H9 (cell line): ENCODE measurements at regions not wholly inside any gene's neighbourhood (a gene's known extent, or its start where the extent isn't known, plus 50 kb on each side); places are given as distances from the start of the nearest gene placed in this dataset.
A peak's percentile ranks its signal among the peaks of the same experiment; 100 is the strongest.

Source experiments
- DNase-seq: peaks from one replicate; pipeline ENCODE4 v3.0.0-alpha.2; 2017
- H2AFZ ChIP-seq: one replicate; pipeline ENCODE4 v1.6.1; 2013; ENCODE audit warnings: mild to moderate bottlenecking, low read length, control low read depth, moderate library complexity
- H2AK5ac ChIP-seq: 2 replicates; pipeline ENCODE4 v1.6.1; 2013; ENCODE audit warnings: low read length, control low read depth, mixed read lengths; ENCODE audit not compliant: insufficient read length
- H2BK120ac ChIP-seq: one replicate; pipeline ENCODE4 v1.6.1; 2013; ENCODE audit warnings: low read depth, mild to moderate bottlenecking, low read length, control low read depth, inconsistent platforms; ENCODE audit not compliant: poor library complexity, severe bottlenecking
- H2BK12ac ChIP-seq: 2 replicates; pipeline ENCODE4 v1.6.1; 2013; ENCODE audit warnings: low read length, control low read depth, mixed read lengths, low read depth; ENCODE audit not compliant: insufficient read length
- H2BK15ac ChIP-seq: 2 replicates; pipeline ENCODE4 v1.6.1; 2013; ENCODE audit warnings: low read depth, low read length, control low read depth
- H2BK20ac ChIP-seq: one replicate; pipeline ENCODE4 v1.6.1; 2013; ENCODE audit warnings: low read depth, mild to moderate bottlenecking, low read length, control low read depth, inconsistent platforms; ENCODE audit not compliant: poor library complexity, severe bottlenecking
- H2BK5ac ChIP-seq: 2 replicates; pipeline ENCODE4 v1.6.1; 2013; ENCODE audit warnings: low read length, control low read depth, mixed read lengths; ENCODE audit not compliant: insufficient read length
- H3K14ac ChIP-seq: 2 replicates; pipeline ENCODE4 v1.6.1; 2013; ENCODE audit warnings: low read length, control low read depth; ENCODE audit not compliant: insufficient read depth
- H3K18ac ChIP-seq: 2 replicates; pipeline ENCODE4 v1.6.1; 2013; ENCODE audit warnings: low read depth, mild to moderate bottlenecking, mixed read lengths, low read length, control low read depth; ENCODE audit not compliant: insufficient read length
- H3K23ac ChIP-seq: 2 replicates; pipeline ENCODE4 v1.6.1; 2013; ENCODE audit warnings: low read length, control low read depth, mixed read lengths, low read depth; ENCODE audit not compliant: insufficient read length
- H3K23me2 ChIP-seq: 2 replicates; pipeline ENCODE4 v1.6.1; 2013; ENCODE audit warnings: low read depth, mild to moderate bottlenecking, mixed read lengths, low read length, control low read depth; ENCODE audit not compliant: insufficient read length, poor library complexity, severe bottlenecking
- H3K27ac ChIP-seq: 2 replicates; pipeline ENCODE4 v1.5.1; 2013; ENCODE audit warnings: low read length, control low read depth, mixed read lengths, low read depth; ENCODE audit not compliant: insufficient read length
- H3K27me3 ChIP-seq: 2 replicates; pipeline ENCODE4 v1.6.1; 2013; ENCODE audit warnings: low read length, control low read depth, inconsistent platforms; ENCODE audit not compliant: insufficient read depth
- H3K4ac ChIP-seq: 2 replicates; pipeline ENCODE4 v1.6.1; 2013; ENCODE audit warnings: low read depth, mild to moderate bottlenecking, control low read depth, inconsistent platforms, low read length, moderate library complexity
- H3K4me1 ChIP-seq: 2 replicates; pipeline ENCODE4 v1.6.1; 2013; ENCODE audit warnings: low read length, control low read depth, inconsistent platforms; ENCODE audit not compliant: insufficient read depth
- H3K4me2 ChIP-seq: 2 replicates; pipeline ENCODE4 v1.6.1; 2013; ENCODE audit warnings: low read length, control low read depth, mixed read lengths; ENCODE audit not compliant: insufficient read length, insufficient read depth
- H3K56ac ChIP-seq: 2 replicates; pipeline ENCODE4 v1.6.1; 2013; ENCODE audit warnings: low read depth, mild to moderate bottlenecking, mixed read lengths, low read length, control low read depth; ENCODE audit not compliant: insufficient read length
- H3K79me1 ChIP-seq: 2 replicates; pipeline ENCODE4 v1.6.1; 2013; ENCODE audit warnings: low read depth, mild to moderate bottlenecking, moderate library complexity, low read length, control low read depth, inconsistent platforms; ENCODE audit not compliant: insufficient read depth, poor library complexity, severe bottlenecking
- H3K79me2 ChIP-seq: 2 replicates; pipeline ENCODE4 v1.6.1; 2013; ENCODE audit warnings: low read length, control low read depth, inconsistent platforms; ENCODE audit not compliant: insufficient read depth
- H3K9ac ChIP-seq: 2 replicates; pipeline ENCODE4 v1.6.1; 2013; ENCODE audit warnings: low read length, control low read depth, mixed read lengths; ENCODE audit not compliant: insufficient read length; ENCODE audit errors: extremely low read depth
- H3K9me3 ChIP-seq: one replicate; pipeline ENCODE4 v1.6.1; 2013; ENCODE audit warnings: low read depth, low read length, inconsistent platforms; ENCODE audit not compliant: control insufficient read depth
- H3T11ph ChIP-seq: one replicate; pipeline ENCODE4 v1.6.1; 2013; ENCODE audit warnings: mild to moderate bottlenecking, low read length, control low read depth, inconsistent platforms
- H4K20me1 ChIP-seq: one replicate; pipeline ENCODE4 v1.6.1; 2013; ENCODE audit not compliant: control insufficient read depth, insufficient read length, insufficient read depth
- H4K5ac ChIP-seq: 2 replicates; pipeline ENCODE4 v1.6.1; 2013; ENCODE audit warnings: low read depth, mild to moderate bottlenecking, mixed read lengths, low read length, control low read depth; ENCODE audit not compliant: insufficient read length
- H4K8ac ChIP-seq: replicated peaks from 2 replicates; pipeline ENCODE4 v1.6.1; 2013; ENCODE audit warnings: low read length, control low read depth, mixed read lengths, low read depth; ENCODE audit not compliant: insufficient read length
- H4K91ac ChIP-seq: 2 replicates; pipeline ENCODE4 v1.6.1; 2013; ENCODE audit warnings: low read depth, mild to moderate bottlenecking, moderate library complexity, mixed read lengths, low read length, control low read depth; ENCODE audit not compliant: insufficient read length
- H3K27ac Mint-ChIP-seq, 3 experiments: 2 replicates in 2 of 3; 3 replicates in 1 of 3; pipeline ENCODE4 v1.8.0; 2020 to 2021; ENCODE audit warnings: mixed read lengths in 3 of 3, mild to moderate bottlenecking in 1 of 3, moderate library complexity in 1 of 3
- H3K27me3 Mint-ChIP-seq: 2 replicates; pipeline ENCODE4 v1.8.0; 2021; ENCODE audit warnings: low read depth, mild to moderate bottlenecking, moderate library complexity, mixed read lengths
- H3K36me3 Mint-ChIP-seq, 3 experiments: 2 replicates in 2 of 3; 3 replicates in 1 of 3; pipeline ENCODE4 v1.8.0; 2020 to 2021; ENCODE audit warnings: low read depth in 3 of 3, mixed read lengths in 3 of 3; ENCODE audit not compliant: insufficient read depth in 1 of 3
- H3K4me1 Mint-ChIP-seq, 2 experiments: 2 replicates each; pipeline ENCODE4 v1.8.0; 2020; ENCODE audit warnings: mixed read lengths in 2 of 2
- H3K4me3 Mint-ChIP-seq, 2 experiments: 2 replicates in 1 of 2; 3 replicates in 1 of 2; pipeline ENCODE4 v1.8.0; 2020 to 2021; ENCODE audit warnings: mild to moderate bottlenecking in 2 of 2, mixed read lengths in 2 of 2, moderate library complexity in 1 of 2
- H3K9me3 Mint-ChIP-seq, 2 experiments: 2 replicates in 1 of 2; 3 replicates in 1 of 2; pipeline ENCODE4 v1.8.0; 2020; ENCODE audit warnings: mild to moderate bottlenecking in 2 of 2, mixed read lengths in 2 of 2, moderate library complexity in 1 of 2
- CTCF ChIP-seq: fragments of 200-600 bp; sonication (generic); conservative IDR thresholded peaks from 3 replicates; pipeline ENCODE4 v1.8.0; 2021; ENCODE audit warnings: antibody characterized with exemption, mild to moderate bottlenecking
- WGBS: extraction: QIAGEN DNeasy Blood & Tissue Kit; methylation state at CpG from one replicate; pipeline ENCODE4 v1.1.7; 2013; ENCODE audit warnings: missing lambda C conversion rate, low lambda C conversion rate, mixed read lengths; ENCODE audit not compliant: insufficient read length; ENCODE audit errors: extremely low coverage; 5-methylcytosine and 5-hydroxymethylcytosine counted together

GRCh38 chr14:101231828-101232227, 328.3 kb upstream of the RTL1 start:
- H3T11ph ChIP-seq: no peak overlapping the region
- no peaks in the 10 kb centered on the region for H4K20me1 ChIP-seq
- peaks cover 0 to 6% of the 10 kb centered on the region in 2 experiments; a peak in 2 of 5 replicates for H3K9me3 Mint-ChIP-seq
- no peak overlapping the region for H3K27ac Mint-ChIP-seq
- no peaks in the 10 kb centered on the region for H3K9me3 ChIP-seq
- no peak overlapping the region for H3K56ac ChIP-seq
- H3K27me3 Mint-ChIP-seq: peaks cover 4% of the 10 kb centered on the region
- no peak overlapping the region for H2BK120ac ChIP-seq
- peaks cover 7 to 35% of the 10 kb centered on the region in 2 experiments for H3K4me1 Mint-ChIP-seq
- peak; percentile 8 for DNase-seq
- H3K36me3 Mint-ChIP-seq: peaks cover 0 to 4% (median 0%) of the 10 kb centered on the region in 3 experiments; a peak in 2 of 7 replicates
- no peak overlapping the region for H3K9ac ChIP-seq
- H2BK5ac ChIP-seq: no peak overlapping the region
- H2AK5ac ChIP-seq: no peak overlapping the region
- H2BK12ac ChIP-seq: no peak overlapping the region
- no peaks in the 10 kb centered on the region for H3K4me1 ChIP-seq
- H3K79me2 ChIP-seq: no peaks in the 10 kb centered on the region
- H4K91ac ChIP-seq: no peak overlapping the region
- no peak overlapping the region for H3K18ac ChIP-seq
- H2BK20ac ChIP-seq: no peak overlapping the region
- no peak overlapping the region for H4K5ac ChIP-seq
- no peak overlapping the region for H4K8ac ChIP-seq
- no peak overlapping the region for H3K4ac ChIP-seq
- H2BK15ac ChIP-seq: no peak overlapping the region
- WGBS: no CpG with 5 or more reads among the region's 4 CpGs
- no peak overlapping the region for H3K4me3 Mint-ChIP-seq
- no peak overlapping the region for H2AFZ ChIP-seq
- H3K23ac ChIP-seq: no peak overlapping the region
- H3K4me2 ChIP-seq: no peak overlapping the region
- H3K23me2 ChIP-seq: no peaks in the 10 kb centered on the region
- H3K14ac ChIP-seq: no peak overlapping the region
- TF ChIP-seq CTCF: no peak
- H3K27ac ChIP-seq: no peak overlapping the region
- no peaks in the 10 kb centered on the region for H3K27me3 ChIP-seq
- no peaks in the 10 kb centered on the region for H3K79me1 ChIP-seq
